Neural crest cell (in vitro differentiated cells): ENCODE measurements at regions not wholly inside any gene's neighbourhood (a gene's known extent, or its start where the extent isn't known, plus 50 kb on each side); places are given as distances from the start of the nearest gene placed in this dataset.

Experiments
- DNase-seq: peaks from one replicate; pipeline ENCODE4 v3.0.0; 2021; ENCODE audit warnings: low read depth, mixed read lengths, low spot score
- H3K27ac Mint-ChIP-seq: one replicate; pipeline ENCODE4 v1.8.0; 2021; ENCODE audit warnings: mild to moderate bottlenecking, mixed read lengths; ENCODE audit not compliant: unreplicated experiment
- H3K27me3 Mint-ChIP-seq: 2 replicates; pipeline ENCODE4 v1.8.0; 2021; ENCODE audit warnings: low read depth, mild to moderate bottlenecking, mixed read lengths
- H3K36me3 Mint-ChIP-seq: 2 replicates; pipeline ENCODE4 v1.8.0; 2021; ENCODE audit warnings: low read depth, mild to moderate bottlenecking, mixed read lengths
- H3K4me1 Mint-ChIP-seq: 2 replicates; pipeline ENCODE4 v1.8.0; 2021; ENCODE audit warnings: mixed read lengths
- H3K4me3 Mint-ChIP-seq: one replicate; pipeline ENCODE4 v1.8.0; 2021; ENCODE audit warnings: mild to moderate bottlenecking, mixed read lengths
- H3K9me3 Mint-ChIP-seq: 2 replicates; pipeline ENCODE4 v1.8.0; 2021; ENCODE audit warnings: mixed read lengths
- TF ChIP-seq, protein P1 (sequence below): fragments of 200-600 bp; sonication (generic); conservative IDR thresholded peaks from 2 replicates; pipeline ENCODE4 v1.5.0; 2021; ENCODE audit warnings: antibody characterized with exemption, mild to moderate bottlenecking

DNA sequence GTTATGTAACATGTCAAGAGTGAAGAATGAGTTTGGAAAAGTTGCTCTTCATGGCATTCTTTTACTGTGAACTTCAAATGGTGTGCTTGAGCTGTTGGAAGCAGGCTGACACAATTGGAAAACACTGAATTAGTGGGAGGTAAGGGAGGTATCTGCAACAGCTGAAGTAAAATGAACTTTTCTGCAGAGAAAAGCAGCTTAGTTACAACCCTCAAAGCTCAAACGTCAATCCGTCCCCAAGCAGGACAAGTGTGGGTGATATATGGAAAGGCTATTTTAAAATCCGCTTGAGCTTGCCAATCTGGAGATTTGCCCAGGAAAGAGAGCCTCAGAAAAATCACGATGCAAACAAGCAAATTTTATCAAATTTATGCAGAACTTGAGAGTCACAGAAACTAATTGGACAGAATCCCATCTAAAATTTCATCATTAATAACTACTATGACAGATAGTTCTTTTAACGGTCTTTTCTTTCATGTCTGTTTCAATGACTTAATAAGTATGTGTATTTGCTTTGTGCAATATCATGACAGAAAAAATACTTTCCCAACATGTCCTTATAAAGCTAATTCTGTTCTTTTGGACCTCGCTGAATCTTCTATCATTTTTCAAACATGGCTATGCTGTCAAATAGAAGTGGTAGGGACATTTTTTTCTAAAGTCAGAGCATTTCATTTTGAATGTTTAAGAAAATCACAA is 266.6 kb upstream of the SLITRK3 start:
- Mint-ChIP-seq H3K4me1 (no peaks in the 10 kb centered on the region), H3K36me3 (no peaks in the 10 kb centered on the region), H3K4me3 (no peak overlapping the region), H3K27ac (no peak overlapping the region), H3K27me3 (no peaks in the 10 kb centered on the region), H3K9me3 (no peaks in the 10 kb centered on the region)
- no peak for DNase-seq
- TF ChIP-seq, protein P1, sequence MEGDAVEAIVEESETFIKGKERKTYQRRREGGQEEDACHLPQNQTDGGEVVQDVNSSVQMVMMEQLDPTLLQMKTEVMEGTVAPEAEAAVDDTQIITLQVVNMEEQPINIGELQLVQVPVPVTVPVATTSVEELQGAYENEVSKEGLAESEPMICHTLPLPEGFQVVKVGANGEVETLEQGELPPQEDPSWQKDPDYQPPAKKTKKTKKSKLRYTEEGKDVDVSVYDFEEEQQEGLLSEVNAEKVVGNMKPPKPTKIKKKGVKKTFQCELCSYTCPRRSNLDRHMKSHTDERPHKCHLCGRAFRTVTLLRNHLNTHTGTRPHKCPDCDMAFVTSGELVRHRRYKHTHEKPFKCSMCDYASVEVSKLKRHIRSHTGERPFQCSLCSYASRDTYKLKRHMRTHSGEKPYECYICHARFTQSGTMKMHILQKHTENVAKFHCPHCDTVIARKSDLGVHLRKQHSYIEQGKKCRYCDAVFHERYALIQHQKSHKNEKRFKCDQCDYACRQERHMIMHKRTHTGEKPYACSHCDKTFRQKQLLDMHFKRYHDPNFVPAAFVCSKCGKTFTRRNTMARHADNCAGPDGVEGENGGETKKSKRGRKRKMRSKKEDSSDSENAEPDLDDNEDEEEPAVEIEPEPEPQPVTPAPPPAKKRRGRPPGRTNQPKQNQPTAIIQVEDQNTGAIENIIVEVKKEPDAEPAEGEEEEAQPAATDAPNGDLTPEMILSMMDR, result no peak

DNA sequence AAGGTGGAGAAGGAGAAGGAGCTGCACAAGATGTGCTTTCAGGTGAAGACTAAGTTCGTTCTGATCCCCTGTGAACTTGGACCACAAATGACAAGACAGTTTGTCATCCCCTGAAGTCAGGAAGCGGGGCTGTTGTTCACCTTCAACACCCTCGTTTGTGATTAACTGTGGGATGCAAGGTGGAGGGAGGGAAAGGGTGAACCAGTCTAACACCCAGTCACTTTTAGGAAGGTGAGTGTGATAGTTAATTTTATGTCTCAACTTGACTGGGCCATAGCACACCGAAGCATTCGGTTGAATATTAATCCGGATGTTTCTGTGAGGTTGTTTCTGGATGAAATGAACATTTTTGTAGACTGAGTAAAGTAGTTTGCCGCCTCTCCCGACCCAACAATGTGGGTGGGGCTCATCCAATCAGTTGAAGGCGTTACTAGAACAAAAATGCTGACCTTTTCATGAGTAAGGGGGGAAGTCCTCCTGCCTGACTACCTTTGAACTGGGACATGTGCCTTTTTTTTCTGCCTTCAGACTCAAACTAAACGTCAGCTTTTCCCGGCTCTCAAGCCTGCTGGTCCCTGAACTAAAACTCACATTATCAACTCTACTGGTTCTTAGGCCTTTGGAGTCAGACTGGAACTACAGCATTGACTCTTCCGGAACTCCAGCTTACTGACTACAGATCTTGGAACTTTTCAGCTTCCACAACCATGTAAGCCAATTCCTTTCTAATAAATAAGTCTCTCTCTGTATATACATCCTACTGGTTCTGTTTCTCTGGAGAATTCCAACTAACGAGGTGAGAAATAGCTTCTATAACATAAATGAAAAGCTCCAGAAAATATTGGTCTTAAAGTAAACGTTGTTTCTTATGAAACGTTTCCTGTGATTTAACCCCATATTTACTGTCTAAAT is 264.0 kb upstream of the SLITRK3 start:
- Mint-ChIP-seq H3K27me3 (no peaks in the 10 kb centered on the region), H3K36me3 (no peaks in the 10 kb centered on the region), H3K4me3 (no peak overlapping the region), H3K4me1 (no peaks in the 10 kb centered on the region), H3K9me3 (no peaks in the 10 kb centered on the region), H3K27ac (no peak overlapping the region)
- DNase-seq, result no peak
- TF ChIP-seq, protein P1, result no peak

GRCh38 chr3:165459111-165459510 is 262.9 kb upstream of the SLITRK3 start:
- Mint-ChIP-seq H3K27me3 (no peaks in the 10 kb centered on the region), H3K9me3 (no peaks in the 10 kb centered on the region), H3K4me3 (no peak overlapping the region), H3K27ac (no peak overlapping the region), H3K36me3 (no peaks in the 10 kb centered on the region), H3K4me1 (no peaks in the 10 kb centered on the region)
- DNase-seq, result no peak
- TF ChIP-seq, protein P1, result no peak

- no peaks in the 10 kb centered on the region for H3K27me3 Mint-ChIP-seq
- no peak for DNase-seq
- TF ChIP-seq, protein P1, result no peak
- no peaks in the 10 kb centered on the region for H3K36me3 Mint-ChIP-seq
- H3K4me3 Mint-ChIP-seq, result no peak overlapping the region
- no peak overlapping the region for H3K27ac Mint-ChIP-seq
- H3K4me1 Mint-ChIP-seq, result no peaks in the 10 kb centered on the region
- H3K9me3 Mint-ChIP-seq, result peaks cover 7% of the 10 kb centered on the region
Observed at GRCh38 chr3:165457096-165457495, 260.9 kb upstream of the SLITRK3 start.

GRCh38 chr3:165455793-165456192 is 259.6 kb upstream of the SLITRK3 start:
- H3K4me1 Mint-ChIP-seq, result no peaks in the 10 kb centered on the region
- TF ChIP-seq, protein P1, result no peak
- H3K27ac Mint-ChIP-seq, result no peak overlapping the region
- H3K27me3 Mint-ChIP-seq, result no peaks in the 10 kb centered on the region
- H3K9me3 Mint-ChIP-seq, result peaks cover 11% of the 10 kb centered on the region
- no peak for DNase-seq
- H3K36me3 Mint-ChIP-seq, result no peaks in the 10 kb centered on the region
- no peak overlapping the region for H3K4me3 Mint-ChIP-seq
